IPS DF 19.7 (cell line): ENCODE measurements at regions not wholly inside any gene's neighbourhood (a gene's known extent, or its start where the extent isn't known, plus 50 kb on each side); places are given as distances from the start of the nearest gene placed in this dataset.

Experiments used
- DNase-seq: peaks from one replicate; pipeline ENCODE4 v3.0.0-alpha.2; 2013; ENCODE audit warnings: low read depth, low spot score

- DNase-seq, result no peak
These were observed 126.3 kb upstream of the IRX3 start for GRCh38 chr16:54412777-54413455.

DNA sequence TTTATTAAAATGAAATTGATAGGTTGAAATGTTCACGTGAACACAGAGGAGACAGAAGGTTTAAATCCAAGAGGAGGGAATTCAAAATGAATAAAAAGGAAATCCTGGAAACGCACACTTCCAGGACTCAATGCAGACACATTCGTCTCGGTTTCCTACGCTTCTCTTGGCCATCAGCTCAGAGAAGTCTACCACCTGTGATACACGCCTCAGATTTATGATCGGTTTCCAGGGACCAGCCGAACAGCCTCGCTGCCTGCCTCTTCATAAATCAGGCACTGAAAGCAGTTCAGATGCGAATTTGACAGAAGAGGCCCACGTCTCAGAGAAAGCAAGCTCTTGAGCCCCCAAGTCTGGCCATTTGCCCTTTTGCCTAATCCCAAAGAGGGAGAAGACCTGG lies 125.5 kb upstream of the IRX3 start:
- DNase-seq, result no peak

- DNase-seq, result peak; percentile 9
These were observed 125.0 kb upstream of the IRX3 start for GRCh38 chr16:54411544-54411943.

DNA sequence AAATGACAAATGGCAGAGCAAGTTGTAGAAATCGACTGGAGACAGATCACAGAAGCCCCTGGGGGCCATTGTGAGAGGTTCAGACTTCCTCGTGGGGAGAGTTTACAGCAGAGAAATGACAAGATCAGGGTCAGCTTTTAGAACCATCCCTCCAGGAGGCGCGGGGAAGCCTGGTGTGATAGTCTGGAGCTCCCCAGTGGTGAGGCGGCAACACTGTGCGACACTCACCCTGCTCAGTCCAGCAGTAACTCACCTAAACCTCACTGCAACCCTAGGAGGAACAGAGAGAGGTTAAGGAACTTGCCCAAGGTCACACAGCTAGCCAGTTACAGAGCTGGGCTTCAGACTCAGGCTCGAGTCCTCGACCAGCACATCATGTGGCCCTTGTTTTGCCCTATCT lies 123.4 kb upstream of the IRX3 start:
- no peak for DNase-seq

DNA sequence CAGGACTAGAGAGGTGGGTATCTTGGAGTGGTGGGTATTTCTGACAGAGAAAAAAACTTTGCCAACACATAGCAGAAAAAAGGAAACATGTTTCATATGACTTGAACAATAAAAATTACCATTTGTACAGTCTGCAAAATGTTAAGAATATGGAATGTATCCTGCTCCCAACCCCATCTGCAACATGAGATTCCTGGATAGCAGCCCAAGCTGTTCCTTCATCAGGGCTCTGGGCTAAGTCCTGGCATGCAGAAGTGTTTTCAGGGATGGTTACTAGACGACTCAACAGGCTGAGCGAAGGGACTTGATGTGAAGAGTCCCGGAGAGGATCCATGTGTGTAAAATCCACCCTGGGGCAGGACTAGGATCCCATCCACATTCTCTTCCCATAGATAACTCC lies 121.0 kb upstream of the IRX3 start:
- DNase-seq, result no peak

- DNase-seq, result no peak
These were observed 118.9 kb upstream of the IRX3 start for GRCh38 chr16:54405478-54405877.

- no peak for DNase-seq
These were observed 117.0 kb upstream of the IRX3 start for GRCh38 chr16:54403580-54403979.

- DNase-seq, result no peak
These were observed 116.3 kb upstream of the IRX3 start for GRCh38 chr16:54402873-54403272.

- no peak for DNase-seq
These were observed 115.7 kb upstream of the IRX3 start for GRCh38 chr16:54402270-54402669.

DNA sequence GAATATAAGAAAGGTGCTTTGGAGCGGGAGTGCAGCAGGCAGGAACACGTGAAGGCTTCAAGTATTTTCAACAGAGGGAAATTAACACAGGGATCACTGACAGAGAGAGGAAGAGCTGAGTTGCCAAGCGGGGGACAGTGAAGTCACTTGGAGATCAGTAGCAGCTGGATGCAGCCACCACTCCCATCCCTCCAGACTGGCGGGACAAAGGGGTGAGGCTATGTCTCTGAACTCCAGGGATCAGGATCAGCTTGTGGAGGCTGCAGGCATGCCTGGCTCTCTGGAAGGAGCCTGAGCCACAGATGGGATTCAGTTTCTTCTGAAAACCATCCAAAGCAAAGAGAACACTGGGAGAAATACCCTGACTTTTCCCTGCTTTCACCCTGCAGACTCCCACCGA lies 113.7 kb upstream of the IRX3 start:
- DNase-seq, result no peak

DNA sequence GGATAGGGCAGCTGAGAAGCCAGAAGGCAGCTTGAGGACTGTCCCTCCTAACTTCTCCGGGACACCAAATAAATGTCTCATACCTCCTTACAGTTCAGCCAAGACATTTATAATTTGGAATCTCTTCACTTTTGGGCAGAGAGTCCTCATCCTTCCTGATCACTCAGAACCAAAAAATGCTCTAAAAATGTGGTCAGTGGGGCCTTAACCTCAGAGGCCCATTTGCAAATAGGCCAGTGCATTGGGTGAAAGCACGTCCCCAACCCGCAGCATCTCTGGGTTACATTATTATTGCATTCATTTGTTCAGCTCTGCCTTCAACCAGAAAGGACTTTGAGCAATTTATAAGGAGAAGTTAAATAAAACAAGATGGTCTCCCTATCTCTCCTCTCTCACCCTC lies 112.4 kb upstream of the IRX3 start:
- DNase-seq, result no peak

DNA sequence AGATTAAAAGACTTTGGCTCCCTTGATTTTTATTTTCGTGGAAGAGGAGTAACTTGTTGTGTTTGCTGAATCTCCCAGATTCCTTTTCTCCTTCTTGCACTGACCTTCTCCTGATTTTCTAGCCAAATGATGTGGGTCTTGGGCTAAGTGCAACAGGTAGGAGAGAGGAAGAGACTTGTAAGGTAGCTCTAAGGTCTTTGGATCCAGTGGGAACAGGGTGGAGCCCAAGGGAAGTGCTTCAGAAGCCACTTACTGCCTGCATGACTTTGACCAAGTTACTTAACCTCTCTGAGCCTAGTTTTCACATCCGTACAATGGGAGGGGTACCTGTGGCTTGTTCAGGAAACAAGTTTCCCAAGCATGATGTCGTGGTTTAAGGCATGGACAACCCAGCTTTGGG lies 111.3 kb upstream of the IRX3 start:
- DNase-seq, result no peak

- DNase-seq, result no peak
These were observed 110.7 kb upstream of the IRX3 start for GRCh38 chr16:54397190-54397835.

DNA sequence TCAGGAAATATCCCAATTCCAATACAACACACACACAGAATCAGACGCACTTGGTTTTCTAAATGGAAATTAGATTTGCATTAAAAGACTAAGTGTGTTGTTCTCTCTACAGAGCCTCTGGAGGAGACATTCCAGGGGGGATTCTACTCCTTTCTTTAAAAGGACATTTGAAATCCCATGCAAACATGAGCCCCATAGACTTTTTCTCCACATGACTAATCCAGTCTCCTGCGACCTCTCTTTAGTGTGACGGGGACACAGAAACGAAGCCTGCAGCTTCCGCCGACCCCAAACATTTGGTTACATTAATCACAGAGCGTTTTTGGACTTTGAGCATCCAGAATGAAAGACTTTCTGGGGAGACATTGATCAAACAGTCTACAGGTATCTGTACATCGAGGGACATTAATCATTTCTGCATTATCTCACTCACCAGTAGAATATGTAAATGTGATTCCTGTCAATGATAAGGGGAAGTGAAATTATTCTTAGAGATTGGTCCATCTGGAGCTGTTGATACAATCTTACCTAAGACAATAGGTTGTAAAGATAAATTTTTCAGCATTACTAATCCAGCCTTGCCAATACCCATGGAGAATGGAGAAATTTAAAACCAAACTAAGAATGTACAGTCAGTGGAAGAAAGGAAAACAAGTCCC lies 103.4 kb upstream of the IRX3 start:
- DNase-seq, result no peak

DNA sequence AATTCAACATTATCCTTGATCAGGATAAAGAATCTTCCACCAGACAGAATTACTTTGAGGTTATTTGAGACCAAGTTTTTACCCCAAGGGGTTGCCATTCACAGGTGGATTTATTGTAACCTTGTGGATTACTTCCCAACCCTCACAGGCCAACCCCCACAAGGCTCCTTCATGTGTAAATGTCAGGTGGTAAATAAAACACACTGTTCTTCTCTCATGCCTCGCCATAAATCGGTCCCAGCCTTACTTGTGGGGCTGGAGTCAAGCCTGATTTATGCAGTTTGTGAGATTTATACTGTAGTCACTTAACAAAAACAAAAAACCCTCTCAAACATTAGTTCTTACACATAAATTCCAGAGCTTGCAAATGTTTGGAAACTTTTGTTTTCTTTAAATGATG lies 98.6 kb upstream of the IRX3 start:
- no peak for DNase-seq

- no peak for DNase-seq
These were observed 95.2 kb upstream of the IRX3 start for GRCh38 chr16:54381601-54382313.

GRCh38 chr16:54375071-54375470 lies 88.5 kb upstream of the IRX3 start:
- DNase-seq, result no peak

- DNase-seq, result no peak
These were observed 87.2 kb upstream of the IRX3 start for GRCh38 chr16:54373534-54374520.

- DNase-seq, result no peak
These were observed 83.9 kb upstream of the IRX3 start for GRCh38 chr16:54370278-54371040.

- no peak for DNase-seq
These were observed 83.3 kb upstream of the IRX3 start for GRCh38 chr16:54369861-54370260.

DNA sequence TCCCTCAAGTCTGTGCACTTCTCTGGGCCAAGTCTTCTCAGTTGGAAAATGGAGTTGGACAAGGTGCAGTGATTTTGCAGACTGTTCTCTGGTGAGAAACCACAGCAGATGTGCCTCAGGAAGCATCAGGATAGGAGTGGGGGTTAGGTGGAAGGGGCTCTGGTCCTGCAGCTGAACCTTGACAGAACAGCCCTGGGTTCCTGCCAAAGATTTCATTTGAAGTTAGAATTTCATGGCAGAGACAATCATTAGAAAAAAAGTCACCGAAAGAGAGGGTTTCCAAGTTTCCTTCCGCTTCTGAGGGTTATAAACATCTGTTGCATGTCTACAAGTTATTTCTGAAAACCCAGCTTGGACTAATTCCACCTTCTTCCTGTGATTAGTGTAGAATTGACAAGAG lies 80.4 kb upstream of the IRX3 start:
- no peak for DNase-seq
